ENCODE measurements at regions not wholly inside any gene's neighbourhood (a gene's known extent, or its start where the extent isn't known, plus 50 kb on each side); places are given as distances from the start of the nearest gene placed in this dataset.

DNA sequence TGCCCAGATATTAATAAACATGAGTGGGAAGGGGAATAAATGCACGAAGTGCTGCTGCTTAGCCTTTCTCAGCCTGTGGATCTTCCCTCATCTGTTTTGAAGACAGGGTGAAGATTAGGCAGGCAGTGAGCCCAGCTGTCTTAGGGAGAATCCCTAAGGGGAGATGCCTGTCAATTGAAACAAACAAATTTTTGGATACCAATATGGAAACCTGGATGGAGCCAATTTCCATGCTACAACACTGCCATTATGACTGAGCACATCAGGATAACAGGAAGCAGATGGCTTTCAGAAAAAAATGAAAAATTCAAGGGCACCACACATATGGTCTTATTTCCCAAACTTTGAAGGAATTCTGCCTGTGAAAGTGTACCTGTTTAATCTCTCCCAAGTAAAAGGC is 80.3 kb downstream of the HMHB1 start:
- TF ChIP-seq EZH2 (IDR thresholded peaks at IDR 0.05; ENCODE audit: insufficient read depth, low read length), result no peak
- TF ChIP-seq, protein P1, sequence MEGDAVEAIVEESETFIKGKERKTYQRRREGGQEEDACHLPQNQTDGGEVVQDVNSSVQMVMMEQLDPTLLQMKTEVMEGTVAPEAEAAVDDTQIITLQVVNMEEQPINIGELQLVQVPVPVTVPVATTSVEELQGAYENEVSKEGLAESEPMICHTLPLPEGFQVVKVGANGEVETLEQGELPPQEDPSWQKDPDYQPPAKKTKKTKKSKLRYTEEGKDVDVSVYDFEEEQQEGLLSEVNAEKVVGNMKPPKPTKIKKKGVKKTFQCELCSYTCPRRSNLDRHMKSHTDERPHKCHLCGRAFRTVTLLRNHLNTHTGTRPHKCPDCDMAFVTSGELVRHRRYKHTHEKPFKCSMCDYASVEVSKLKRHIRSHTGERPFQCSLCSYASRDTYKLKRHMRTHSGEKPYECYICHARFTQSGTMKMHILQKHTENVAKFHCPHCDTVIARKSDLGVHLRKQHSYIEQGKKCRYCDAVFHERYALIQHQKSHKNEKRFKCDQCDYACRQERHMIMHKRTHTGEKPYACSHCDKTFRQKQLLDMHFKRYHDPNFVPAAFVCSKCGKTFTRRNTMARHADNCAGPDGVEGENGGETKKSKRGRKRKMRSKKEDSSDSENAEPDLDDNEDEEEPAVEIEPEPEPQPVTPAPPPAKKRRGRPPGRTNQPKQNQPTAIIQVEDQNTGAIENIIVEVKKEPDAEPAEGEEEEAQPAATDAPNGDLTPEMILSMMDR (IDR thresholded peaks at IDR 0.05; ENCODE audit: insufficient read depth, low read depth, low read length), result no peak
